GM12878 (cell line): ENCODE measurements at regions not wholly inside any gene's neighbourhood (a gene's known extent, or its start where the extent isn't known, plus 50 kb on each side); places are given as distances from the start of the nearest gene placed in this dataset.

Experiments
- ATAC-seq: fragments of 200-7000 bp; cut with Tn5 transposase; 3 replicates; pipeline ENCODE4 v1.9.1; 2020; ENCODE audit warnings: mild to moderate bottlenecking, moderate library complexity
- BruUV-seq: library from RNA; stranded (reverse); fragments of 400-500 nt; replicated peaks from 2 replicates; lab custom pipeline; 2021; lab: Mats Ljungman, UMichigan
- CTCF ChIA-PET: fragments of 300-600 bp; sonication (Branson Sonifier 250); formaldehyde crosslinking; extraction: SDS; loops from one replicate; lab custom pipeline; 2021; ENCODE audit warnings: inconsistent platforms; lab: Yijun Ruan, JAX
- POLR2A ChIA-PET: fragments of 350-600 bp; formaldehyde crosslinking; extraction: SDS; loops from one replicate; lab custom pipeline; 2021; ENCODE audit warnings: inconsistent platforms; lab: Charles Lee
- RAD21 ChIA-PET: fragments of 300-600 bp; sonication (Branson Sonifier 250); formaldehyde crosslinking; loops from one replicate; lab custom pipeline; 2023; ENCODE audit warnings: antibody characterized with exemption; ENCODE audit not compliant: unreplicated experiment; lab: Charles Lee
- SMC1A ChIA-PET: fragments of 300-600 bp; sonication (Branson Sonifier 250); formaldehyde crosslinking; loops from one replicate; lab custom pipeline; 2023; ENCODE audit not compliant: unreplicated experiment, uncharacterized antibody; lab: Charles Lee
- DNase-seq: peaks from one replicate; pipeline ENCODE4 v3.0.0-alpha.2; 2011; ENCODE audit warnings: low read depth, low spot score
- FAIRE-seq: peaks from 3 replicates; lab custom pipeline; 2011; peaks lifted over from hg19 to GRCh38; lab: Jason Lieb, UNC
- H2AFZ ChIP-seq: 2 replicates; pipeline ENCODE4 v1.6.0; 2011; ENCODE audit warnings: low read depth, low read length, control low read depth; ENCODE audit not compliant: control insufficient read depth
- H3K27ac ChIP-seq: 2 replicates; pipeline ENCODE4 v1.5.1; 2011; ENCODE audit warnings: control low read depth; ENCODE audit not compliant: control insufficient read depth, insufficient read depth
- H3K27me3 ChIP-seq, 2 experiments: replicated peaks in 1 of 2; 2 replicates each; pipeline versions ENCODE4 v1.6.0 to v1.6.1; 2011; ENCODE audit warnings: low read length in 1 of 2; ENCODE audit not compliant: control insufficient read depth in 2 of 2, insufficient read depth in 2 of 2
- H3K36me3 ChIP-seq, 2 experiments: 2 replicates each; pipeline ENCODE4 v1.5.1; 2011; ENCODE audit warnings: low read length in 1 of 2; ENCODE audit not compliant: control insufficient read depth in 2 of 2, insufficient read depth in 2 of 2
- H3K4me1 ChIP-seq: 2 replicates; pipeline ENCODE4 v1.6.1; 2011; ENCODE audit warnings: mild to moderate bottlenecking, low read length, moderate library complexity, mixed read lengths; ENCODE audit not compliant: control insufficient read depth, insufficient read depth
- H3K4me2 ChIP-seq: 2 replicates; pipeline ENCODE4 v1.6.0; 2011; ENCODE audit warnings: control low read depth; ENCODE audit not compliant: control insufficient read depth, insufficient read depth
- H3K4me3 ChIP-seq: fragments of 200-600 bp; sonication (generic); 2 replicates; pipeline ENCODE4 v1.5.1; 2016
- H3K79me2 ChIP-seq: 2 replicates; pipeline ENCODE4 v1.6.0; 2011; ENCODE audit warnings: low read length; ENCODE audit not compliant: control insufficient read depth, insufficient read depth
- H3K9ac ChIP-seq: 2 replicates; pipeline ENCODE4 v1.8.0; 2011; ENCODE audit warnings: low read length, control low read depth, mixed read lengths; ENCODE audit not compliant: control insufficient read depth, insufficient read depth
- H3K9me3 ChIP-seq: replicated peaks from 3 replicates; pipeline ENCODE4 v1.5.1; 2011; ENCODE audit warnings: mild to moderate bottlenecking, low read length; ENCODE audit not compliant: control insufficient read depth, insufficient read depth
- H4K20me1 ChIP-seq: 2 replicates; pipeline ENCODE4 v1.6.0; 2011; ENCODE audit not compliant: control insufficient read depth, insufficient read depth
- BCL11A ChIP-seq: IDR thresholded peaks from 2 replicates; pipeline ENCODE4 v1.6.1; 2011; ENCODE audit warnings: low read depth, low read length
- CBX5 ChIP-seq: sonication (generic); IDR thresholded peaks from 2 replicates; pipeline ENCODE4 v1.6.1; 2016; ENCODE audit warnings: low read depth, moderate library complexity, mild to moderate bottlenecking, inconsistent platforms
- CHD1 ChIP-seq: IDR thresholded peaks from 2 replicates; pipeline ENCODE4 v1.6.1; 2012; ENCODE audit warnings: low read depth, low read length, improper control_type of control experiment
- CREM ChIP-seq: IDR thresholded peaks from 2 replicates; pipeline ENCODE4 v1.6.1; 2014; ENCODE audit warnings: antibody characterized with exemption, low read depth
- ETV6 ChIP-seq, 2 experiments: fragments of 450-650 bp in 1 of 2; IDR thresholded peaks in 1 of 2; conservative IDR thresholded peaks in 1 of 2; 2 replicates each; pipeline ENCODE4 v1.6.1; 2014; ENCODE audit warnings: antibody characterized with exemption in 1 of 2, borderline replicate concordance in 1 of 2, low read depth in 1 of 2, mild to moderate bottlenecking in 1 of 2, moderate library complexity in 1 of 2
- JUNB ChIP-seq: IDR thresholded peaks from 2 replicates; pipeline ENCODE4 v1.6.1; 2016; ENCODE audit warnings: antibody characterized with exemption, mild to moderate bottlenecking
- MEF2B ChIP-seq: fragments of 450-650 bp; IDR thresholded peaks from 2 replicates; pipeline ENCODE4 v1.6.1; 2018; ENCODE audit warnings: mild to moderate bottlenecking, moderate library complexity; ENCODE audit not compliant: partially characterized antibody, poor library complexity, severe bottlenecking
- NBN ChIP-seq: fragments of 450-650 bp; IDR thresholded peaks from 2 replicates; pipeline ENCODE4 v1.6.1; 2016
- NFXL1 ChIP-seq: fragments of 450-650 bp; IDR thresholded peaks from 2 replicates; pipeline ENCODE4 v1.6.1; 2017; ENCODE audit warnings: antibody characterized with exemption, mild to moderate bottlenecking, borderline replicate concordance
- POLR2AphosphoS5 ChIP-seq: IDR thresholded peaks from 2 replicates; pipeline ENCODE4 v1.6.1; 2011; ENCODE audit warnings: mild to moderate bottlenecking, low read length, inconsistent platforms
- RFX5 ChIP-seq: IDR thresholded peaks from 2 replicates; pipeline ENCODE4 v1.6.1; 2011; ENCODE audit warnings: low read depth, low read length, improper control_type of control experiment
- SMAD5 ChIP-seq: IDR thresholded peaks from 2 replicates; pipeline ENCODE4 v1.6.1; 2016; ENCODE audit warnings: antibody characterized with exemption, low read depth
- YBX1 ChIP-seq: fragments of 450-650 bp; IDR thresholded peaks from 2 replicates; pipeline ENCODE4 v1.6.1; 2016; ENCODE audit warnings: antibody characterized with exemption
- ZNF622 ChIP-seq: fragments of 450-650 bp; IDR thresholded peaks from 2 replicates; pipeline ENCODE4 v1.6.1; 2017; ENCODE audit warnings: mild to moderate bottlenecking, inconsistent platforms
- ZZZ3 ChIP-seq: IDR thresholded peaks from 2 replicates; pipeline ENCODE4 v1.6.1; 2011; ENCODE audit warnings: low read depth; ENCODE audit not compliant: control insufficient read depth, insufficient read length
- WGBS: methylation state at CpG from one replicate; pipeline ENCODE4 v1.1.6; 2016; ENCODE audit warnings: low lambda C conversion rate; ENCODE audit not compliant: insufficient replicate concordance, insufficient coverage; ENCODE audit errors: missing lambda C conversion rate; 5-methylcytosine and 5-hydroxymethylcytosine counted together
- in situ Hi-C: fragments of 300-500 bp; cut with MboI; formaldehyde crosslinking; loops from 9 replicates; pipeline ENCODE4 v1.14.3; 2018; ENCODE audit warnings: mixed read lengths
- intact Hi-C: fragments of 100-400 bp; cut with micrococcal nuclease; formaldehyde crosslinking; loops from one replicate; pipeline ENCODE4 v1.14.2; 2022; ENCODE audit not compliant: unreplicated experiment
- TF ChIP-seq, protein P1 (sequence below): fragments of 150-350 bp; IDR thresholded peaks from 2 replicates; pipeline ENCODE4 v1.6.1; 2014; ENCODE audit warnings: mild to moderate bottlenecking, low read depth, low read length
- TF ChIP-seq, protein P2 (sequence below): IDR thresholded peaks from 2 replicates; pipeline ENCODE4 v1.6.1; 2012; ENCODE audit warnings: low read depth, low read length, improper control_type of control experiment

DNA sequence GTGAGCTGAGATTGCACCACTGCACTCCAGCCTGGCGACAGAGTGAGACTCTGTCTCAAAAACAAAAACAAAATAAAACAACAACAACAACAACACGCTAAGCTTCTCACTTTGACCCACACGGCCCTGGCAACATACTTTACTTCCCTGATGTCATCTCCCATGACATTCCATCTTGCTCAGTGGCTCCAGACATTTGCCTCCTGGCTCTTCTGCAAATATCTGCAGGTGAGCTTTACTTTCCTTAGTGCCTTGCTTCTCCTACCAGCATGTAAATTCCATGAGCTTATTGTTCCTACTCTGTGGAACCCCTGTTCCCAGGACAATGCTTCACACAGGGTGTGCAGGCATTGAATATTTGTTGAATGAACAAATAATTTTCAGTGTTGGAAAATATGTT is 205.6 kb upstream of the TMTC4 start:
- Histone ChIP-seq H3K9me3 (no peaks in the 10 kb centered on the region; the same call in 2 of the 3 replicates), H3K9ac (no peak overlapping the region), H3K27ac (no peak overlapping the region), H3K4me2 (no peak overlapping the region), H3K79me2 (no peaks in the 10 kb centered on the region), H3K4me3 (no peak overlapping the region), H3K4me1 (no peaks in the 10 kb centered on the region), H3K36me3 (no peaks in the 10 kb centered on the region), H3K27me3 (no peaks in the 10 kb centered on the region), H4K20me1 (no peaks in the 10 kb centered on the region), H2AFZ (no peak overlapping the region)
- TF ChIP-seq BCL11A = no peak
- TF ChIP-seq, protein P1, sequence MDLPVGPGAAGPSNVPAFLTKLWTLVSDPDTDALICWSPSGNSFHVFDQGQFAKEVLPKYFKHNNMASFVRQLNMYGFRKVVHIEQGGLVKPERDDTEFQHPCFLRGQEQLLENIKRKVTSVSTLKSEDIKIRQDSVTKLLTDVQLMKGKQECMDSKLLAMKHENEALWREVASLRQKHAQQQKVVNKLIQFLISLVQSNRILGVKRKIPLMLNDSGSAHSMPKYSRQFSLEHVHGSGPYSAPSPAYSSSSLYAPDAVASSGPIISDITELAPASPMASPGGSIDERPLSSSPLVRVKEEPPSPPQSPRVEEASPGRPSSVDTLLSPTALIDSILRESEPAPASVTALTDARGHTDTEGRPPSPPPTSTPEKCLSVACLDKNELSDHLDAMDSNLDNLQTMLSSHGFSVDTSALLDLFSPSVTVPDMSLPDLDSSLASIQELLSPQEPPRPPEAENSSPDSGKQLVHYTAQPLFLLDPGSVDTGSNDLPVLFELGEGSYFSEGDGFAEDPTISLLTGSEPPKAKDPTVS = no peak
- no peak for TF ChIP-seq NFXL1
- no peak for TF ChIP-seq NBN
- no peak for TF ChIP-seq SMAD5
- no peak for TF ChIP-seq CHD1
- no peak for TF ChIP-seq MEF2B
- no peak for TF ChIP-seq ETV6 (conservative IDR thresholded peaks at IDR 0.05 in 1 of 2, IDR thresholded peaks at IDR 0.05 in 1 of 2; ENCODE audit: borderline replicate concordance in 1 of 2, low read depth in 1 of 2)
- no peak for TF ChIP-seq ZNF622
- TF ChIP-seq POLR2AphosphoS5 = no peak
- no peak for TF ChIP-seq RFX5
- TF ChIP-seq JUNB = no peak
- TF ChIP-seq ZZZ3 = no peak
- no peak for TF ChIP-seq YBX1
- TF ChIP-seq, protein P2, sequence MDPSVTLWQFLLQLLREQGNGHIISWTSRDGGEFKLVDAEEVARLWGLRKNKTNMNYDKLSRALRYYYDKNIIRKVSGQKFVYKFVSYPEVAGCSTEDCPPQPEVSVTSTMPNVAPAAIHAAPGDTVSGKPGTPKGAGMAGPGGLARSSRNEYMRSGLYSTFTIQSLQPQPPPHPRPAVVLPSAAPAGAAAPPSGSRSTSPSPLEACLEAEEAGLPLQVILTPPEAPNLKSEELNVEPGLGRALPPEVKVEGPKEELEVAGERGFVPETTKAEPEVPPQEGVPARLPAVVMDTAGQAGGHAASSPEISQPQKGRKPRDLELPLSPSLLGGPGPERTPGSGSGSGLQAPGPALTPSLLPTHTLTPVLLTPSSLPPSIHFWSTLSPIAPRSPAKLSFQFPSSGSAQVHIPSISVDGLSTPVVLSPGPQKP = no peak
- TF ChIP-seq CBX5 = no peak
- no peak for TF ChIP-seq CREM
- 0% methylated on average over 3 of the region's 3 CpGs for WGBS
- no peak for FAIRE-seq
- in situ Hi-C loops = no loop called here
- no peak for DNase-seq
- ChIA-PET SMC1A (no interaction called here), RAD21 (no interaction called here), CTCF (interaction anchor here (1.3 kb wide), 1 partner anchor 308 kb away, joined by 3 read pairs; no protein-coding TSS in a partner anchor), POLR2A (no interaction called here)
- BruUV-seq = no TSS peak
- ATAC-seq = no peak
- intact Hi-C loops = no loop called here
